Adrenal gland (tissue), 9 donors: ENCODE measurements at regions not wholly inside any gene's neighbourhood (a gene's known extent, or its start where the extent isn't known, plus 50 kb on each side); places are given as distances from the start of the nearest gene placed in this dataset.

ENCODE experiments used
- DNase-seq, 7 donors: peaks; one replicate each; pipeline ENCODE4 v3.0.0-alpha.2; 2019 to 2020
- H3K27ac ChIP-seq, 5 donors: fragments of 200-600 bp; sonication (generic) in 4 of 5; 1 replicate in 3 of 5; 2 replicates in 2 of 5; pipeline versions ENCODE4 v1.5.1 to v1.8.0; 2016 to 2020; ENCODE audit warnings: mild to moderate bottlenecking in 1 of 5
- H3K27me3 ChIP-seq: fragments of 200-600 bp; 2 replicates; pipeline ENCODE4 v1.8.0; 2021
- H3K36me3 ChIP-seq, 2 donors: fragments of 200-600 bp; replicated peaks in 1 of 2; 1 replicate in 1 of 2; 2 replicates in 1 of 2; pipeline versions ENCODE4 v1.5.1 to v1.8.0; 2018 to 2022
- H3K4me1 ChIP-seq, 2 donors: fragments of 200-600 bp; replicated peaks in 1 of 2; 1 replicate in 1 of 2; 2 replicates in 1 of 2; pipeline versions ENCODE4 v1.5.1 to v1.8.0; 2018 to 2021
- H3K4me3 ChIP-seq, 4 donors: fragments of 200-600 bp; sonication (generic) in 3 of 4; one replicate each; pipeline ENCODE4 v1.5.1; 2016 to 2018
- H3K9me3 ChIP-seq, 3 donors: fragments of 200-600 bp; sonication (generic) in 1 of 3; replicated peaks in 1 of 3; 1 replicate in 2 of 3; 2 replicates in 1 of 3; pipeline versions ENCODE4 v1.5.1 to v1.8.0; 2016 to 2021
- POLR2A ChIP-seq, 2 donors: fragments of 450-650 bp; IDR thresholded peaks; one replicate each; pipeline ENCODE4 v1.6.1; 2017; ENCODE audit warnings: antibody characterized with exemption in 2 of 2, mild to moderate bottlenecking in 2 of 2, moderate library complexity in 1 of 2
- whole genome bisulfite sequencing, 4 donors: extraction: QIAGEN DNeasy Blood & Tissue Kit in 2 of 4; methylation state at CpG; one replicate each; pipeline versions ENCODE4 v1.1.5 to v1.1.7; 2013 to 2017; 5-methylcytosine and 5-hydroxymethylcytosine counted together
- intact Hi-C, 2 donors: fragments of 100-400 bp; cut with DNase I; formaldehyde crosslinking; loops; one replicate each; pipeline versions ENCODE4 v1.14.1 to v1.15.0; 2022 to 2023
- TF ChIP-seq, protein P1 (sequence below), 6 experiments: fragments of 450-650 bp in 4 of 6; fragments of 200-600 bp in 2 of 6; sonication (generic) in 1 of 6; IDR thresholded peaks; 1 replicate in 5 of 6; 2 replicates in 1 of 6; pipeline versions ENCODE4 v1.5.1 to v1.8.0; 2016 to 2021; ENCODE audit warnings: antibody characterized with exemption in 6 of 6, mild to moderate bottlenecking in 2 of 6, moderate library complexity in 1 of 6
- donor health status: healthy with polysubstance abuse.
- donor health status: Bipolar disorder and iron deficiency.
- donor health status: DM: yes; HTN: yes; CAD: no.
- donor health status: DM: no; HTN: no; CAD: no.
- donor health status: DM: no; HTN: no; CAD: no.

DNA sequence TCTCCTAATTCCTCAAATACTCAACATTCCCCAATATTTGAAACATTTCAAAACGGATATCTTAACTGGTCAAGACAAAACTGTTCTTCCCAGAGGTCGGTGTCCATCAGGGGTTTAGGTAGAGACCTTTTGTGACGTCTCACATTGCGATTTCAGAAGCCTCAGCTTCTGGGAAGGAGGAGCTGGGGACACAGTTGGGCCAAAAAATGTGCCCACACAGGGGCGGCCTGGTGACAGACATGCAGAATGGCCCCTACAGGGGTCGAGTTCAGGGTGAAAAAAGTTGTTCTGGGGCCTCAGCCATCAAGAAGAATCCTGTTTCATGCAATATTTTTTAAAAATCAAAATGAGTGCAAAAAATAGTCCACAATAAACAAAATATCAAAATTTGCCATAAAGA lies 108.7 kb upstream of the PFKP start:
- no peak for TF ChIP-seq POLR2A (IDR thresholded peaks at IDR 0.05)
- TF ChIP-seq, protein P1, sequence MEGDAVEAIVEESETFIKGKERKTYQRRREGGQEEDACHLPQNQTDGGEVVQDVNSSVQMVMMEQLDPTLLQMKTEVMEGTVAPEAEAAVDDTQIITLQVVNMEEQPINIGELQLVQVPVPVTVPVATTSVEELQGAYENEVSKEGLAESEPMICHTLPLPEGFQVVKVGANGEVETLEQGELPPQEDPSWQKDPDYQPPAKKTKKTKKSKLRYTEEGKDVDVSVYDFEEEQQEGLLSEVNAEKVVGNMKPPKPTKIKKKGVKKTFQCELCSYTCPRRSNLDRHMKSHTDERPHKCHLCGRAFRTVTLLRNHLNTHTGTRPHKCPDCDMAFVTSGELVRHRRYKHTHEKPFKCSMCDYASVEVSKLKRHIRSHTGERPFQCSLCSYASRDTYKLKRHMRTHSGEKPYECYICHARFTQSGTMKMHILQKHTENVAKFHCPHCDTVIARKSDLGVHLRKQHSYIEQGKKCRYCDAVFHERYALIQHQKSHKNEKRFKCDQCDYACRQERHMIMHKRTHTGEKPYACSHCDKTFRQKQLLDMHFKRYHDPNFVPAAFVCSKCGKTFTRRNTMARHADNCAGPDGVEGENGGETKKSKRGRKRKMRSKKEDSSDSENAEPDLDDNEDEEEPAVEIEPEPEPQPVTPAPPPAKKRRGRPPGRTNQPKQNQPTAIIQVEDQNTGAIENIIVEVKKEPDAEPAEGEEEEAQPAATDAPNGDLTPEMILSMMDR (IDR thresholded peaks at IDR 0.05): no peak
- no peaks in the 10 kb centered on the region for H3K36me3 ChIP-seq
- no peaks in the 10 kb centered on the region for H3K27me3 ChIP-seq
- H3K9me3 ChIP-seq: no peaks in the 10 kb centered on the region
- intact Hi-C loops: no loop called here
- 65 to 74% (median 74%) methylated on average over 6 of the region's 6 CpGs for WGBS, 4 donors
- peak overlapping the region in 1 of 5 donors; percentile 44 for H3K27ac ChIP-seq
- peak in 3 of 7 donors; percentile 24 to 61 (median 35) for DNase-seq
- no peaks in the 10 kb centered on the region for H3K4me1 ChIP-seq
- no peak overlapping the region for H3K4me3 ChIP-seq

DNA sequence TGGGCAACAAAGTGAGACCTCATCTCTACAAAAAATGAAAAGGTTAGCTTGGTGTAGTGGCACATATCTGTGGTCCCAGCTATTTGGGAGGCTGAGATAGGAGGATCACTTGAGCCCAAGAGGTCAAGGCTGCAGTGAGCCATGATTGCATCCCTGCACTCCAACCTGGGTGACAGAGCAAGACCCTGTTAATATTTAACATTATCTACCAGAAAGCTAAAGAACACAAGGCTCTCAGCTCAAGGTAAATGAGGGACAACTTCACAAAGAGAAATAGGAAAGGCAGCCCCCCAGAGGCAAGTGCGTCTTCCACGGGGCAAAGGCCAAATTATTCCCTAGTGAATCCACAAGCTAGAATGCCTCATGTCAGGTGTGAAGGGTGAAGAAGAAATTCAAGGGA lies 109.6 kb upstream of the PFKP start:
- H3K27ac ChIP-seq: peak overlapping the region in 2 of 5 donors; percentile 1 to 45
- H3K27me3 ChIP-seq: no peaks in the 10 kb centered on the region
- no peak for DNase-seq
- intact Hi-C loops: no loop called here
- no peaks in the 10 kb centered on the region for H3K4me1 ChIP-seq
- no peak for TF ChIP-seq POLR2A (IDR thresholded peaks at IDR 0.05)
- TF ChIP-seq, protein P1 (IDR thresholded peaks at IDR 0.05): no peak
- no peaks in the 10 kb centered on the region for H3K9me3 ChIP-seq
- H3K36me3 ChIP-seq: no peaks in the 10 kb centered on the region
- WGBS, 4 donors: 64 to 81% (median 80%) methylated on average over 2 of the region's 2 CpGs
- H3K4me3 ChIP-seq: no peak overlapping the region

DNA sequence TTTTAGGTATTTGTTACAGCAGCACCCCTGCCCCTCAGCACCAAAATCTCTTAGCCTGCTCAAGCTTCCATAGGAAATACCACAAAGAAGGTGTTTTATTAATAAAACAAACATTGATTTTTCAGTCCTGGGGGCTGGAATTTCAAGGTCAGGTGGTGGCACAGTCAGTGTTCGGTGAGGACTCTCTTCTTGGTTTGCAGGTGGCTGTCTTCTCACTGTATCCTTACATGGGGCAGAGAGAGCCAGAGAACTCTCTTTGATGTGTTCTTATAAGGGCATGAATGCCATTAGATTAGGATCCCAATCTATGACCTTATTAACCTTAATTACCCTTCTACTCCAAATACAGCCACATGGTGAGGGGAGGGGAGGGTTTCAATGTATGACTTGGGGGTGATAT lies 112.3 kb upstream of the PFKP start:
- 40 to 80% (median 63%) methylated on average over 1 of the region's 1 CpG for WGBS, 4 donors
- Histone ChIP-seq H3K36me3 (no peaks in the 10 kb centered on the region), H3K27me3 (no peaks in the 10 kb centered on the region), H3K9me3 (no peaks in the 10 kb centered on the region), H3K4me1 (no peaks in the 10 kb centered on the region), H3K4me3 (no peak overlapping the region), H3K27ac (no peak overlapping the region)
- no peak for DNase-seq
- TF ChIP-seq, protein P1 (IDR thresholded peaks at IDR 0.05): no peak
- TF ChIP-seq POLR2A (IDR thresholded peaks at IDR 0.05): no peak
- intact Hi-C loops: no loop called here

DNA sequence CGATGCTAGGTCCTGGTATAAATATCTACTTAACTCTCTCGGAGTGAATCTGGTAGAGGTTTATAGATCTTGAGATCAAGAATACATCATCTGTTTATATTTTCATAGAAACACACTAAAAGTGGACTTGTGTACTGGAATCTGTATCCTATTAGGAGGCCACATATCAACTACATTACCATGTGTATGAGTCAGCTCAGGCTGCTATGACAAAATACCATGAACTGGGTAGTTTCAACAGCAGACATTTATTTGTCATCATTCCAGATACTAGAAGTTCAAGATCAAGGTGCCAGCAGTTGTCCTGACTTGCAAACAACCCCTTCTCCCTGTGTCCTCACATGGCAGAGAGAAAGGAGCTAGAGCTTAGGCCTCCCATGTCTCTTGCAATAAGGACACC lies 113.9 kb upstream of the PFKP start:
- Histone ChIP-seq H3K4me1 (no peaks in the 10 kb centered on the region), H3K36me3 (no peaks in the 10 kb centered on the region), H3K4me3 (no peak overlapping the region), H3K27ac (no peak overlapping the region), H3K9me3 (no peaks in the 10 kb centered on the region), H3K27me3 (no peaks in the 10 kb centered on the region)
- DNase-seq: no peak
- TF ChIP-seq POLR2A (IDR thresholded peaks at IDR 0.05): no peak
- TF ChIP-seq, protein P1 (IDR thresholded peaks at IDR 0.05): no peak
- 87 to 95% (median 93%) methylated on average over 2 of the region's 2 CpGs for WGBS, 4 donors
- intact Hi-C loops: no loop called here
